ENCODE measurements at regions not wholly inside any gene's neighbourhood (a gene's known extent, or its start where the extent isn't known, plus 50 kb on each side); places are given as distances from the start of the nearest gene placed in this dataset.

DNA sequence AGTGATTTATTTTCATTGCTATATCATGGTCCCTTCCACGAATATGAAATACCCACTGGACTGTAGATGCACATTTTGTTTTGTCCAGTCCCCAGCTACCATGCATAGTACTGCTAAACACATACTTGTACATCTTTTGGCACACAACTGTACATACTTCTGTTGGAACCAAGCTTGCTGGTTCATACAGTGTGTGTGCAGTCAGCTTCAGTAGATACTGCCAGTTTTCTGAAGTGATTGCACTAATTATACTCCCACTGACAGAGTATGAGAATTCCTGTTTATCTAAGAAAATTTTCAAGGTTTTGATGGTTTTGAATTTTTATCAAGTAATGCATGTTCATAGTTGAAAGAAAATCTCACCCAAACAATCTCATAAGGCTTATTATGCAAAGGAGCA lies 100.7 kb upstream of the LMCD1 start (continued):
- TF ChIP-seq, protein P1, sequence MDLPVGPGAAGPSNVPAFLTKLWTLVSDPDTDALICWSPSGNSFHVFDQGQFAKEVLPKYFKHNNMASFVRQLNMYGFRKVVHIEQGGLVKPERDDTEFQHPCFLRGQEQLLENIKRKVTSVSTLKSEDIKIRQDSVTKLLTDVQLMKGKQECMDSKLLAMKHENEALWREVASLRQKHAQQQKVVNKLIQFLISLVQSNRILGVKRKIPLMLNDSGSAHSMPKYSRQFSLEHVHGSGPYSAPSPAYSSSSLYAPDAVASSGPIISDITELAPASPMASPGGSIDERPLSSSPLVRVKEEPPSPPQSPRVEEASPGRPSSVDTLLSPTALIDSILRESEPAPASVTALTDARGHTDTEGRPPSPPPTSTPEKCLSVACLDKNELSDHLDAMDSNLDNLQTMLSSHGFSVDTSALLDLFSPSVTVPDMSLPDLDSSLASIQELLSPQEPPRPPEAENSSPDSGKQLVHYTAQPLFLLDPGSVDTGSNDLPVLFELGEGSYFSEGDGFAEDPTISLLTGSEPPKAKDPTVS (IDR thresholded peaks at IDR 0.05; ENCODE audit: low read depth, low read length): no peak

- RAD21 ChIA-PET (ENCODE audit: unreplicated experiment): no interaction called here
- SMC1A ChIA-PET (ENCODE audit: uncharacterized antibody, unreplicated experiment): interaction anchor here (1.3 to 1.7 kb wide), 3 partner anchors 13 to 78 kb away, joined by 3 to 4 read pairs (median 3); no protein-coding TSS in a partner anchor
- no peaks in the 10 kb centered on the region; a peak in 1 of 4 replicates for H3K27me3 ChIP-seq (replicated peaks in 1 of 2; ENCODE audit: control insufficient read depth in 2 of 2, insufficient read depth in 2 of 2, low read length in 1 of 2)
- POLR2A ChIA-PET: no interaction called here
- no peak for ATAC-seq
- H3K9ac ChIP-seq (ENCODE audit: control insufficient read depth, insufficient read depth, low read length): no peak overlapping the region
- no peaks in the 10 kb centered on the region for H3K79me2 ChIP-seq (ENCODE audit: control insufficient read depth, insufficient read depth, low read length)
- in situ Hi-C loops (cut with MboI) (no loop called here), intact Hi-C loops (cut with micrococcal nuclease; ENCODE audit: unreplicated experiment) (no loop called here)
- BruUV-seq (replicated peaks): no TSS peak
- TF ChIP-seq ZNF24 (IDR thresholded peaks at IDR 0.05) (no peak), YY1 (IDR thresholded peaks at IDR 0.05; ENCODE audit: low read depth, low read length) (no peak), PAX8 (IDR thresholded peaks at IDR 0.05) (no peak), KAT2A (conservative IDR thresholded peaks at IDR 0.05; ENCODE audit: control insufficient read depth, low read depth, low read length) (no peak), HDAC2 (IDR thresholded peaks at IDR 0.05) (no peak), NR2C1 (IDR thresholded peaks at IDR 0.05) (no peak), NFIC (IDR thresholded peaks at IDR 0.05; ENCODE audit: low read depth, low read length) (no peak), TCF7 (IDR thresholded peaks at IDR 0.05; ENCODE audit: borderline replicate concordance) (no peak), RAD51 (IDR thresholded peaks at IDR 0.05) (no peak), ESRRA (IDR thresholded peaks at IDR 0.05; ENCODE audit: low read length) (no peak)
- CTCF ChIA-PET: interaction anchor here (0.7 to 1.7 kb wide), 2 partner anchors 13 to 80 kb away, joined by 3 to 4 read pairs; no protein-coding TSS in a partner anchor
- DNase-seq (ENCODE audit: low read depth, low spot score): no peak
- no peak overlapping the region for H3K4me3 ChIP-seq
- H4K20me1 ChIP-seq (ENCODE audit: control insufficient read depth, insufficient read depth): no peaks in the 10 kb centered on the region
- H3K9me3 ChIP-seq (replicated peaks; ENCODE audit: control insufficient read depth, insufficient read depth, low read length): no peaks in the 10 kb centered on the region
- no peak for FAIRE-seq
- H3K36me3 ChIP-seq (ENCODE audit: control insufficient read depth in 2 of 2, insufficient read depth in 2 of 2, low read length in 1 of 2): no peaks in the 10 kb centered on the region
- H2AFZ ChIP-seq (ENCODE audit: control insufficient read depth, low read depth, low read length): no peak overlapping the region
- no peaks in the 10 kb centered on the region for H3K4me1 ChIP-seq (ENCODE audit: control insufficient read depth, insufficient read depth, low read length)
- H3K27ac ChIP-seq (ENCODE audit: control insufficient read depth, insufficient read depth): no peak overlapping the region
- no peak overlapping the region for H3K4me2 ChIP-seq (ENCODE audit: control insufficient read depth, insufficient read depth)
- 86% methylated on average over 1 of the region's 1 CpG for WGBS (ENCODE audit: insufficient coverage, insufficient replicate concordance, low lambda C conversion rate, missing lambda C conversion rate)
Observed at GRCh38 chr3:8403996-8404395, 97.6 kb upstream of the LMCD1 start.
